Choroid plexus epithelial cell (primary cell): ENCODE measurements at regions not wholly inside any gene's neighbourhood (a gene's known extent, or its start where the extent isn't known, plus 50 kb on each side); places are given as distances from the start of the nearest gene placed in this dataset.

Experiments used
- DNase-seq: peaks from one replicate; pipeline ENCODE4 v3.0.0-alpha.2; 2010; ENCODE audit warnings: low read depth
- H3K4me3 ChIP-seq: 2 replicates; pipeline ENCODE4 v1.5.1; 2011; ENCODE audit warnings: low read depth, mild to moderate bottlenecking, control low read depth, low read length, moderate library complexity
- TF ChIP-seq, protein P1 (sequence below): conservative IDR thresholded peaks from 2 replicates; pipeline ENCODE4 v1.5.1; 2011; ENCODE audit warnings: low read depth, mild to moderate bottlenecking, control low read depth, inconsistent platforms, low read length, moderate library complexity

DNA sequence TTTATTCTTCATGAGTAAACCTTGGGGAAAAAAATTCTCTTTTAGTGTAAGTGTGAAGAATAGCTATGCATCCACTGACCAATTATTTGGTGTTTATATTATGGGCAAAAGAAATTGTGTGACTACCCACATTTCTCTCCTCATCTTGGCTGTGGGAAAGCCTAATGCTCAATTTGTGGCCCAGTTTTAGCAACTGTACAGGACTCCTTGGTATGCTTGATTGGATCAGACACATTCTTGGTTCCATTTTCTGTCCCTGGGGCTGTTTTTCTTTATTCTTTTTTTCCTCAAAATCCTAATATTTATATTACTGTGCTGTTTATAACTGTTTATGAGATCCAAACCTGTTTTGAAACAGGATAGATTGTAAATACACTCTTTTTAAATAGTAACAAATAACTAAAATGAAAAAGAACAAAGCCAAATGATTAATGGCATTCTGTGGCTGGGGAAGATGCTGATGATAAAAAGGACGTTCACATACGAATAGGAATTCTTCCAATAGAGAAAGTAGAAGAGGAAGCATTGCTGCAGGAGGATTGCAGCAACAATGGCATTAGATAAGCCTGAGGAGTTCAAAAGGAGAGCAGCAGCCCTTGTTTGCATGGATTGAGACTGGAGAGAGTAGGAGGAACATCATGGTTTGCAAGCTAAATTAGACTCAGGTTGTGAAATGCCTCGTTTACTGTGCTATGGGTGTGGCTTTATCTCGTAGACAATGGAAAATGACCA is 580.5 kb downstream of the INHBA start:
- no peak overlapping the region for H3K4me3 ChIP-seq
- TF ChIP-seq, protein P1, sequence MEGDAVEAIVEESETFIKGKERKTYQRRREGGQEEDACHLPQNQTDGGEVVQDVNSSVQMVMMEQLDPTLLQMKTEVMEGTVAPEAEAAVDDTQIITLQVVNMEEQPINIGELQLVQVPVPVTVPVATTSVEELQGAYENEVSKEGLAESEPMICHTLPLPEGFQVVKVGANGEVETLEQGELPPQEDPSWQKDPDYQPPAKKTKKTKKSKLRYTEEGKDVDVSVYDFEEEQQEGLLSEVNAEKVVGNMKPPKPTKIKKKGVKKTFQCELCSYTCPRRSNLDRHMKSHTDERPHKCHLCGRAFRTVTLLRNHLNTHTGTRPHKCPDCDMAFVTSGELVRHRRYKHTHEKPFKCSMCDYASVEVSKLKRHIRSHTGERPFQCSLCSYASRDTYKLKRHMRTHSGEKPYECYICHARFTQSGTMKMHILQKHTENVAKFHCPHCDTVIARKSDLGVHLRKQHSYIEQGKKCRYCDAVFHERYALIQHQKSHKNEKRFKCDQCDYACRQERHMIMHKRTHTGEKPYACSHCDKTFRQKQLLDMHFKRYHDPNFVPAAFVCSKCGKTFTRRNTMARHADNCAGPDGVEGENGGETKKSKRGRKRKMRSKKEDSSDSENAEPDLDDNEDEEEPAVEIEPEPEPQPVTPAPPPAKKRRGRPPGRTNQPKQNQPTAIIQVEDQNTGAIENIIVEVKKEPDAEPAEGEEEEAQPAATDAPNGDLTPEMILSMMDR = no peak
- no peak for DNase-seq

DNA sequence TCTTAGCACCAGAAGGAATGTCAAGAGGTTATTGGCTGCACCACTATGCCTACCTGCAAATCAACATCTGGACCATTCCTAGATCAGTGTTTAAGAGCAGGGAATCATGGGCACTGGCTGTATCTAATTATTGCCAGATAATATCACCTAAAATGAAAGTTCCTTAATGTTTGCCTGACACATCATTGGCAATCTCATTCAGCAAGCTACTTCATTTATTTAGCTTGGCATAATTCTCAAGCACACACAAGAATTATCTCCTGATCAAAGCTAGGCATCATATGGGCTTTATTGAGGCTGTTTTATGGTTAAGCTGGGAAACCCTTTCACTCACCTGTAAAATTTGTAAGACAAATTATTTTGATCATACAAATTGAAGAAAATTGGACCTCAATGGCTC is 581.7 kb downstream of the INHBA start:
- TF ChIP-seq, protein P1 = no peak
- H3K4me3 ChIP-seq = no peak overlapping the region
- DNase-seq = no peak

DNA sequence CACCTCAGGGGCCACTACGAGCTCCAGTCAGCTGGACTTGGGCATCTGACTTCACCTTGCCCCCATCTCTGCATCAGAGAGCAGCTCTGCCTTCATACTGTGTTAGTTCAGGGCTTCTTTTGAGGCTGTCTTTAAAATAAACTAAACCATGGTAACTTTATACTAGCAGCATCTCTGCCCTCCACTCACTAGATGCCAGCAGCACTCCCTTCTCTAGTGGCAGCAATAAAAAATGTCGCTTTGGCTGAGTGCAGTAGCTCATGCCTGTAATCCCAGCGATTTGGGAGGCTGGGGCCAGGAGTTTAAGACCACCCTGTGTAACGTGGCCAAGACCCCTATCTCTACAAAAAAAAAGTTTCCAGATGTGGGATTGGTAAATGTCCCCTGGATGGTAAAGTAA is 584.4 kb downstream of the INHBA start:
- no peak overlapping the region for H3K4me3 ChIP-seq
- TF ChIP-seq, protein P1 = no peak
- no peak for DNase-seq

DNA sequence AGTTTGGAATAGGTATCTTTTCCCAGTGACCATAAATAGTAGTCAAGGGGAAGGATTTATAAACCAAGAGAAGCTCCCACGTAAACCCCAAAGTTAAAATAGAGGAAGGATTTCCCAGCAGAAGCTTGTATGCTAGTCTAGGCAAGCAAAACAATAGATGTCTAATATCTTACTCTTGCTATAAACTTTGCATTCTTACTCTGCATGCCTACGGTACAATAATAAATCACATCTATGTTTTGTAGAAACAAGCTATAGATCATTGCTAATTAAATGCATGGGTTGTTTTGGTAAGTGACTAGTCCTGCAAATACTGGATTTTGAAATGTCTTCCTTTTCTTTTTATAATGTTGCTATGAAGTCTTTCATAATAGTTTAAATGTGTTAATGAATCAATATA is 585.5 kb downstream of the INHBA start:
- TF ChIP-seq, protein P1 = no peak
- H3K4me3 ChIP-seq = no peak overlapping the region
- DNase-seq = no peak

DNA sequence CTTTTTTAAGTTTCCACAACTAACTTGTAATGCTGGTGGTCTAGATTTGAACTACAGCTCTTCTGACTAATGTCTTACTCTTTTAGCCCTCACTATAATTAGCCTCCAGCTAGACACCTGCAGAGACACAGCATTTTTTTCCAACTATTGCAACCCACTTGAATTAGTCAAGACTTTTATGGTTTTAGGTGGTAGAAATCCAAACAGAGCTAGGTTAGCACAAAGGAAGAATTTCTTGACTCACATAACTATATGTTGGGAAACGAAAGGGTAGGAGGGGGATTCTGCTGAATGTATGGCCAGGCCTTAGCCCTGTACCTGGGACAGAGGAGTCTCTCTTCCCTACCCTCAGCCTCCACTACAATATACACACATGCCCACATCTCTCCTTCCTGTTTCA is 586.1 kb downstream of the INHBA start:
- TF ChIP-seq, protein P1 = no peak
- no peak for DNase-seq
- H3K4me3 ChIP-seq = no peak overlapping the region

DNA sequence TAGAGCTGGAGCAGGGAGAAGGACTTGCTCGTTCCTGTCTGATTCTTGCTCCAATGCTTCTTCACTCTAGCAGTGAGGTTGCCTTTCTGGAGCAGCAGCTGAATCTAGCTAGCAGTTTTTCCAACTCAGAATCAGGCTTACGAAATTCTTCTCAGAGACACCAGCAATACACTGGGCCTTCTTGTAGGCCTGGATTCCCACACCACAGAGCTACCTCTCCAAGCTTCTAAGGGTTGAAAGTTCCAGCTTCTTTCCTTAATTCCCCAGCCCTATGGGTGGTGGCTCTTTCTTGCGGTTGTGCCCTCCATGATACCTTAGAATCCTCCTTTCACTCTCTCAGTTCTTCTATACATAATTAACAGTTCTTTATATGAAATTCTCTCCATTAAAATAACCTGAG is 586.6 kb downstream of the INHBA start:
- no peak overlapping the region for H3K4me3 ChIP-seq
- TF ChIP-seq, protein P1 = no peak
- DNase-seq = no peak

DNA sequence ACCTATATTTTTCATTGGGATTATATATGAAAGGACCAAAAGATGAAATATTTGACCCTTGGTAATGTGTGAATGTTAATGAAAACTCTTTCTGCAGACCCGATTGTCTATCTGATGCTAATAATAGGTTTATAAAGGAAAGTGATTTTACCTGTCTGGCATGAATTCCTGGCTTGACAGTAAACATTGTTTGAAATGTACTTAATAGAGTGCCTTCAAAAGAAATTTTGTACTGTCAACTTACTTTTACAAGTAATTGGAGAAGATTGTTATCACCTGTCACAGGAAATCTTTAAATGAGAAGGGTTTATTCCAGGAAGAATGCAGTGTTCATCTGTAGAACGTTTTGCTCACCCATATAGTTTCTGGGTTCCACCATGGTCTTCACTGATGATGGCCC is 588.2 kb downstream of the INHBA start:
- DNase-seq = no peak
- TF ChIP-seq, protein P1 = no peak
- no peak overlapping the region for H3K4me3 ChIP-seq
